ENCODE measurements at regions not wholly inside any gene's neighbourhood (a gene's known extent, or its start where the extent isn't known, plus 50 kb on each side); places are given as distances from the start of the nearest gene placed in this dataset.

DNA sequence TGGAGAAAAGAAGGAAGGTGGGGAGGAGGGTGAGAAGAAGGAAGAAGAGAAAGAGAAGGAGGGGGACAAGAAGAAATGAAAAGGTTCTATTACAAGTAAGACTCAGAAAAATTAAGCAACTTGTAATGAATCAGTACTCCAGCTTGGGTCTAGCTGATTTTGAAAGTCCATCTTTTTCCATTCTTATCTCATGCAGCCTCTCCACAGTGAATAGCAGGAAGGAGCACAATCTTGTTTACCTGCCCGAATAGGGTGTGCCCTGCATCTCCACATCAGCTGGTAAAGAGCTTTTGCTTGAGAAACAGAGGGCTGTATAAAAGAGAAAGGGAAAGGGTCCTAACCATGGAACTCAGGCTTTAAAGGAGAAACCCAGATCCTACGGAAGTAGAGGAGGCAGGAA lies 348.8 kb downstream of the TPBG start:
- TF ChIP-seq ZFX (IDR thresholded peaks at IDR 0.05): no peak
- TF ChIP-seq, protein P1, sequence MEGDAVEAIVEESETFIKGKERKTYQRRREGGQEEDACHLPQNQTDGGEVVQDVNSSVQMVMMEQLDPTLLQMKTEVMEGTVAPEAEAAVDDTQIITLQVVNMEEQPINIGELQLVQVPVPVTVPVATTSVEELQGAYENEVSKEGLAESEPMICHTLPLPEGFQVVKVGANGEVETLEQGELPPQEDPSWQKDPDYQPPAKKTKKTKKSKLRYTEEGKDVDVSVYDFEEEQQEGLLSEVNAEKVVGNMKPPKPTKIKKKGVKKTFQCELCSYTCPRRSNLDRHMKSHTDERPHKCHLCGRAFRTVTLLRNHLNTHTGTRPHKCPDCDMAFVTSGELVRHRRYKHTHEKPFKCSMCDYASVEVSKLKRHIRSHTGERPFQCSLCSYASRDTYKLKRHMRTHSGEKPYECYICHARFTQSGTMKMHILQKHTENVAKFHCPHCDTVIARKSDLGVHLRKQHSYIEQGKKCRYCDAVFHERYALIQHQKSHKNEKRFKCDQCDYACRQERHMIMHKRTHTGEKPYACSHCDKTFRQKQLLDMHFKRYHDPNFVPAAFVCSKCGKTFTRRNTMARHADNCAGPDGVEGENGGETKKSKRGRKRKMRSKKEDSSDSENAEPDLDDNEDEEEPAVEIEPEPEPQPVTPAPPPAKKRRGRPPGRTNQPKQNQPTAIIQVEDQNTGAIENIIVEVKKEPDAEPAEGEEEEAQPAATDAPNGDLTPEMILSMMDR (conservative IDR thresholded peaks at IDR 0.05): no peak
- H3K27ac ChIP-seq: no peak overlapping the region

- H3K27ac ChIP-seq: no peak overlapping the region
- TF ChIP-seq, protein P1 (conservative IDR thresholded peaks at IDR 0.05): peak; percentile 61
- no peak for TF ChIP-seq ZFX (IDR thresholded peaks at IDR 0.05)
These were observed 349.2 kb downstream of the TPBG start for GRCh38 chr6:82712826-82713225.

GRCh38 chr6:82720992-82721391 lies 344.6 kb downstream of the UBE3D start:
- H3K27ac ChIP-seq: no peak overlapping the region
- TF ChIP-seq, protein P1 (conservative IDR thresholded peaks at IDR 0.05): no peak
- TF ChIP-seq ZFX (IDR thresholded peaks at IDR 0.05): no peak

DNA sequence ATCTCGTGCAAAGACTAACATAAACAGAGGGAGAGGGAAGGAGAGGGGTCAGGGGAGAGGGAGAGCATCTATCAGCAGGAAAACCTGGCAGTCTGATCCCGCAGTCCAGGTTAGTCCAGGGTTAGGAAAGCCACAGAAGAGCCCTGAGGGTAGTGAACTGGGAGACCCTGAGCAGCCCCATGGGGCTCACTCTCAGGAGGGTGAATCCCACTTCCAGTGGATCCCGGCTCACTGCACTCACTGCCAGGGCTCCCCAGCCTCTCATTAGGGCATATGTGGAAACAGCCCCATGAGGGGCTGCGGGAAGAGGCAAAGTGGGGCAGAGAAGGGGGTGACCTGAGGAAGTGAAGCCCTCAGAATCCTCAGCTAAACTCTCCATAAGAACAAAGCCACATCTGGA lies 329.9 kb downstream of the UBE3D start:
- no peak overlapping the region for H3K27ac ChIP-seq
- TF ChIP-seq, protein P1 (conservative IDR thresholded peaks at IDR 0.05): no peak
- TF ChIP-seq ZFX (IDR thresholded peaks at IDR 0.05): no peak

- no peak overlapping the region for H3K27ac ChIP-seq
These were observed 327.7 kb downstream of the UBE3D start for GRCh38 chr6:82737965-82738364.

GRCh38 chr6:82738773-82739172 lies 326.9 kb downstream of the UBE3D start:
- H3K27ac ChIP-seq: no peak overlapping the region
- TF ChIP-seq, protein P1 (conservative IDR thresholded peaks at IDR 0.05): no peak

More at GRCh38 chr6:82737965-82738364, 327.7 kb downstream of the UBE3D start:
- TF ChIP-seq, protein P1 (conservative IDR thresholded peaks at IDR 0.05): no peak
- TF ChIP-seq ZFX (IDR thresholded peaks at IDR 0.05): no peak

DNA sequence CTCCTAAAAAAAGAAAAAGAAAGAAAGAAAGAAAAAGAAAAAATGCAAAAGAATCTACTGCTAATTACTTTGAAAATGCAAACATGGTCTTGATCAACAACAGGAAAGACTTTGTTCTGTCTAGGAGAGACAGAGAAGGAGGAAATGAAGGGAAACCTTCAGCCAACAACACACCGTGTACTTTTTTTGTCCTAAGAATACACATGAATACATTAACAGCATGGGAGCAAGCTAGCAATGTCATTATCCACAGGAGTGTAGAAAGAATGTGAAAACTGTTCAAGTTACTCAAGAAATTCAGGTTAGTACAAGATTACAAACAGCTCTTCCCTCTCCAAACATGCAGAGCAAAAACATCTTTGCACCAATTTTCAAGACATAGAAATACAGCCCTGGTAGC lies 326.3 kb downstream of the UBE3D start:
- no peak overlapping the region for H3K27ac ChIP-seq
- TF ChIP-seq, protein P1 (conservative IDR thresholded peaks at IDR 0.05): no peak
- TF ChIP-seq ZFX (IDR thresholded peaks at IDR 0.05): no peak

All from C4-2B (cell line).